Stimulated activated naive CD8-positive, alpha-beta T cell treated with anti-CD3 and anti-CD28 coated beads, Interleukin-15, Interleukin-2, amounts not matched to agents 100 U/mL and 50 U/mL, for 24 hours (primary cell): ENCODE measurements at regions not wholly inside any gene's neighbourhood (a gene's known extent, or its start where the extent isn't known, plus 50 kb on each side); places are given as distances from the start of the nearest gene placed in this dataset.

ENCODE experiments used
- ATAC-seq: fragments of 150-1000 bp; cut with Tn5 transposase; one replicate; pipeline ENCODE4 v1.10.0; 2021
- DNase-seq: peaks from one replicate; pipeline ENCODE4 v3.0.0; 2021

DNA sequence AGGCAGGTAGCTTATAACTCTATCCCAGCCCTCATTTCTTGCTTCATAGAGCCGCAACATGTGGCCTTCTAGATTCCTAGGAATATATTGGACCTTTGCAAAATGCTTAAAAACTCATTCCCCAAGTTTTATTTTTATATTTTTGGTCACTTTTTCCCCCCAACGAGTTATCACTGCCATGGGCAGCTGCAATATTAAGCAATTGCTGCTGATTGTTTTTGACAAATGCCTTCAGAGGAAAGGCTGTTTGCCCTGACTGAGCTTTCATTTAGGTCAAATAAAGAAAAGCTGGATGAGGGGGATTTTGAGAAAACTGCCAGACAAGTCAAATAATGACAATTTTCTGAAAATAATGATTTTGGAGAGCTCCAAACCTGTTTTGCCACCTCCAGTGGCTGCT, 976.9 kb upstream of the MBL2 start:
- DNase-seq, result no peak
- ATAC-seq, result no peak

DNA sequence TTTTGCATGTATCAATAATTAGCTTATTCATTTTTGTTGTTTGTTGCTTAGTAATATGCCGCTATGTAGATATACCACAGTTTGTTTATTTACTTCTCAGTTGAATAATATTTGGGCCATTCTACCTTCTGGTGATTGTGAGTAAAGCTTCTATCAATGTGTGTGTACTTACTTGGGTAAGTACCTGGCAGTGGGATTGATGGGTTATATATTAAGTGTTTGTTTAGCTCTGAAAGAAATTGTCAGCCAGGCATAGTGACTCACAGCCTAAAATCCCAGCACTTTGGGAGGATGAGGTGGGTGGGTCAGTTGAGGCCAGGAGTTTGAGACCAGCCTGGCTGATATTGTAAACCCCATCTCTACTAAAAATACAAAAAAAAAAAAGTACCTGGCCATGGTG, 975.7 kb upstream of the MBL2 start:
- DNase-seq, result no peak
- ATAC-seq, result no peak

DNA sequence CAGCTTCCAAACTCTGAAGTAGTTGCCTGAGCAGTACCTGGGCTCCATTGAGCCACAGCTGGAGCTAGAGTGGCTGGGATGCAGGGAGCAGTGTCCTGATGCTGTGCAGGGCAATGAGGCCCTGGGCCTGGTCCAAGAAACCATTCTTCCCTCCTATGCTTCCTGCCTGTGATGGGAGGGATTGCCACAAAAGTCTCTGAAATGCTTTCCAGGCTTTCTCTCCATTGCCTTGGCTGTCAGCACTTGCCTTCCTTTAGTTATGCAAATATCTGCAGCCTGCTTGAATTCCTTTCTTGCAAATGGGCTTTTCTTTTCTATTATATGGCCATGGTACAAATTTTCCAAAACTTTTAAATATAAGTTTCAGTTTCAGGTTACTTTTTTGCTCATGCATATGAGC, 972.2 kb upstream of the MBL2 start:
- no peak for DNase-seq
- ATAC-seq, result no peak

DNA sequence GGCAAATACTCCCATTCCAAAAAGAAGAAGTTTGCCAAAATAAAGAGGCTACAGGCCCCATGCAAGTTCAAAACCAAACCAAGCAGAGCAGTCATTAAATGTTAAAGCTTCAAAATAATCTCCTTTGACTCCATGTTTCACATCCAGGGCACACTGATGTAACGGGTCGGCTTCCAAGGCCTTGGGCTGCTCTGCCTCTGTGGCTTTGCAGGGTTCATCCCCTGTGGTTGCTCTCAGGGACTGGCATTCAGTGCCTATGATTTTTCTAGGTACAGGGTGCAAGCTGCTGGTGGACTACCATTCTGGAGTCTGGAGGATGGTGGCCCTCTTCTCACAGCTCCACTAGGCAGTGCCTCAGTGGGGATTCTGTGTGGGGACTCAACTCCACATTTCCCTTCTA, 971.6 kb upstream of the MBL2 start:
- DNase-seq (no peak), ATAC-seq (no peak)

DNA sequence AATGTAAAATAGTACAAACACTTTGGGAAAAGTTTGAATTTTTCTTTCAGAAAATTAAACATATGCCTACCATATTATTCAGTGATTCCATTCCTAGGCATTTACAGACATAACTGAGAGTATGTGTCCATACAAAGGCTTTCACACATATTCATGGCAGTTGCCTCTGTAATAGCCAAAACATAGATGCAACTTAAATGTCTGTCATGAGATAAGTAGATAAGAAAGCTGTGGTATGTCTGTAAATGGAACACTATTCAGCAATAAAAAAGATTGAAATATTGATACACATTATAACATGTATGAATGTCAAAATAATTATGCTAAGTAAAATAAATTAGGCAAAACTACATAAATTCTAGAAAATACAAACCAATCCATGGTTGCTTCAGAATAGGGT, 964.5 kb upstream of the MBL2 start:
- DNase-seq, result no peak

DNA sequence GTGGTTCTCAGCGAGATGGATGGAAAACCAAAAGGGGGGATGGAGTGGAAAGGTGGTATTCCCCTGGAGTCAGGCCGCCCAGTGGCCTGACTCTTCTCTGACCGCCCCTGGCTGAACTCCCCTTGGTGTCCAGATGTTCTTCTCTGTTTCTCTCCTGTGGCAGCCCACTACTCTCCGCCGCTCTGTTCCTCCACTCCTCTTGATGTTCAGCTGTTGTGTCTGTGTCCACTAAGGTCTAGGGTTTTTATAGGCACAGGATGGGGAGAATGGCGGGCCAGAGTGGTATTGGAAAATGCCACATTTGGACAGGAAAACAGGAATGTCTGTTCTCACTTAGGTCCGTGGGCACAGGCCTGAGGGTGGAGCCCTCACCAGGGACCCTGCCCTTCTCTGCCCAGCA, 954.3 kb upstream of the MBL2 start:
- no peak for ATAC-seq

More for the DNA sequence above, 964.5 kb upstream of the MBL2 start:
- no peak for ATAC-seq

DNA sequence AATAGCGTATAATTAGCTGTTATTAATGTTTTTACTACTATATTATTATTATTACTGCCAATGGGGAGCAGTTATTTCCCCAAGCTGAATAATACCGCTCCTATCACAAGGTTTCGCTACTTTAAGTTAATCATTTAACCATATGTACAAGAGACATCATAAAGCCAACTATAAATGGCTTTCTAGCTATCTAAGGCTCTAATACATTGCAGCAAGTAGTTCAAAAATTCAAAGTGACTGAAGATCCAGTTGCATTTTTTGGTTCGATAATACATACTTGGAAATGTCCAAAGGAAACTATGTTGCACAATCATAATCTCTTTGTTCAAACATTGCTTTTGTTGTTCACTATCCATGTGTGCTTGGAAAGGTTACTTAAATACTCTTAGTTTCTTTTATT, 952.0 kb upstream of the MBL2 start:
- DNase-seq, result no peak
- no peak for ATAC-seq

More for the DNA sequence above, 954.3 kb upstream of the MBL2 start:
- no peak for DNase-seq

DNA sequence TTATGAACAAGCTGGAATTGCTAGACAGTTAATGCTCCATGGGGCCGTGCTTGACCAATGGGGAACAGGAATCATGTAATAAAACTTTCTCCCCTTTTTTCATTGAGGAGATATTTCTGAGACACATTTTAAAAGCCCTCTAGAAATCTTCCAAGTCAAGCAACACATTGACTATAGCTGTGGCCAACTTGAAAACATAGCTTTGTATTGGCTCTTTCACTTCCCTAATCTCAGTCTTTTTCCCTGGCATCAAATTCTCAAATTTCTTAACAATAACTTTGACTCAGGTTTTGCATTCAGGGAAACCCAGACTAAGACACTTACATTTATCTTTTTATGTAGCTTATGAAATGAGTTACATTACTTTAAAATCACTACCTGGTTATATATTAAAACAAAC, 947.1 kb upstream of the MBL2 start:
- ATAC-seq (no peak), DNase-seq (no peak)

DNA sequence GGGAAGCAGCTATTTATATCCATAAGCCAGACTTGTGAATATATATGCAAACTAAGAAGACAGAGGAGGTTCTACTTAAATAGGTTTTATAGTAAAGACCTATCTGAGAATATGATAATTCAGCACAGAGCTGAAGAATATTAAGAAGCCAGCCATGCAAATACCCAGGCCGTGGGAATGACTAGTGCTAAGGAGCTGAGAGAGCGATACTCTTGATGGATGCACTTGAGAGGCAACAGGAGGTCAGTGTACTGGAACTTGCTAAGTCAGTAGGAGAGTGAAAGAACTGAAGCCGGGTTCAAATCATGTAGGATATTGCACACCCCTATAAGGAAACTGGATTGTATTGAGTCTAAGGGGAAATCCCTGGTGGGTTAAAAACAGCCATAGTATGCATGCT, 943.6 kb upstream of the MBL2 start:
- ATAC-seq (no peak), DNase-seq (no peak)

DNA sequence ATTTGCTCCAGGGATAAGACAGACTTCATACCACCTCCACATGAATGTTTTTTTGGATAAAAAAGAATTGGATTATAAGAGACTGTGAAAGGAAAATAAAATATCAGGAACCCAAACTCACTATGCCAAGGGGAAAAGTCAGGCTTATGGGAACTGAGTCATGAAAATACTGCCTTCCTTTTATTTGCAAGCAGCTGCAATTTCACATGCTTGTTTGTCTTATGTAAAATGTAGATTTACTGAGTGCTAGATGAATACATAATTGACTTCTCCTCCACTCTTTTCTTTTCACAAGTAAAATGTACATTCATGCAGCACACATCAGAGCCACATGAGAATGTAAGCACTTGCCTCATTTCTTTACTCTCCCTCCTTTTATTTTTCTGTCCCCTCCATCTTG, 940.8 kb upstream of the MBL2 start:
- no peak for ATAC-seq
- DNase-seq, result no peak

DNA sequence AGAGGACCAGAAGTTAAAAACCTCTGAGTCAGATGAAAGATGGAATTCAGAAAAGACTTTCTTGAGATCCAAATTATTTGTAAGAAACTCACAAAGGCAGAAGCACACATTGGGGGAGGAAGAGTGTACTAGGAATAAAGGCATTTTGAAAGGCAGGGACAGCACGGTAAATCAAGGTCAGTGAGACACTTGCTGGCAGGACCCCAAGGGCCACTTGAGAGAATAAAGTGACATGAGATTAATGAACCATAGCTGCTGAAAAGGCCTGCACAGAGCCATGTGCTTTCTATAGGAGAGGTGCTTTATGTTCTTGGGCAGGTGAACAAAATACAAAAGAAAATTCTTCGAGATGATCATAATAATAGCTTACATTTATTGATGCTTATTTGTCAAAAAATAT, 929.9 kb upstream of the MBL2 start:
- ATAC-seq (no peak), DNase-seq (no peak)

DNA sequence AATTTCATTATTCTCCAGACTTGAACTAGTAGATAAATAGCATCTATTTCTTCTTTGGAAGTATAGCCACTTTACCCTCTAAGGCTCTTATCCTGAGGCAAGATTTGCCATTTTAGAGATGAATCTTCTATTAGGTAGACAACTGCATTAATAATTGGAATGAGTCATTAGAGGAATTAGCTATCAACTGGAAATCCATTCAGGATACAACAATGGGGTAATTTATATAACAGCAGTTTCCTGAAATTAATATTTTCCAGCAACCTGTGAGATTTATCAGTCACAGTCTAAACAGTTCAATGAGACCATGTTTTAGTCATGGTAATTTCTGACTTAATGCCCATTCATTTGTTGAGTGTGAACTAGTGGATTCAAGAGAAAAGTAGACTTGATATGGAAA, 928.6 kb upstream of the MBL2 start:
- DNase-seq, result no peak
- no peak for ATAC-seq

DNA sequence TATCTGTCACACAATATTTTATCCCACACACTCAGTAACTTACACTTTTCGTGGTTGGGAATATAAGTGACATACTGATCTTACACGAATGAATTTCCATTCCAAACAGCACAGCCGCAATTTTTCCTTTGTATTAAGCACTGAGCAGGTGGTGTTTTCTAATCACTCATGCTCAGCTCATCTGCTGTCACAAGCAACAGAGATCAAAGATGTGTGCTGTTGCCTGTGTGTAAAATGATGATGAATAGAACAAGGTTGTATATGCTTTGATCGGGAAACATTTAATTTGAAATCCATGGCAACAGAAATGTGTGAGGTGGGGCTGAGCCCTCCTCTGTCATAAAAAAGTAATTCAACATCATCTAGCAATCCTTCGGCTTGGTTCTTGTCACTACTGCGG, 927.7 kb upstream of the MBL2 start:
- ATAC-seq (no peak), DNase-seq (no peak)

DNA sequence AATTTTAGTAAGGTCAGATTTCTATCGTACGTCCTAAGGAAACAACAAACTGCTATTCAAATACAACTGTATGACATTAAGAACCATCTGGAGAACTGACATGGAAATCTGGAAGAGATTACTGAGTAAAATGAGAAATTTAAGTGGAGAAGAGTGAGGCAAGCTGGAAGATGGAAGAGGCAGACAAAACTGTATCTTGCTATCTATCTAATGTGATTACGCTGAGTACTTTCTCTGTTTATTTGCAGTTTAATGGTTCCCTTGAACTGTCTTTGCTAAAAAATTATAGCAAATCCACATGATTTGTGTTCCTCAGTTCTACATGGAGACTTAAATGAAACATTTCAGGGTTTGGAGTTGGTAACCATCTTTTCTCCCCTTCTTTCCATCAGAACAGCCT, 927.1 kb upstream of the MBL2 start:
- DNase-seq (no peak), ATAC-seq (no peak)

DNA sequence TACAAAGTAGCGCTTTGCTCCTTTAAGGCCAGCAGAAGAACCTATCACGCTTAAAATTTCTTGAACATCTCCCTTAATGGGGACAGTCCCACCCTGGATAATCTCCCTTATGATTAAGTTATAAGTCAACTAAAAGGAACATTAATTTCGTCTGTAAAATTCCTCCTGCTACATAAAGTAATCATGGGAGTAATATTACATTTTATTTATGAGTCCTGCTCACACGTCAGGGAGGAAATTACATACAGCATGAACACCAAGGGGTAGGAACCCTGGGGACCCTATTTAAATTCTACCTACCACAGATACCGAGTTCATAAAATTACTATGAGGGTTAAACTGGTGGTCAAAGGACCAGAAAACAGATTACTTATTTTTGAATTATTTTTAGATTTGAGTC, 926.6 kb upstream of the MBL2 start:
- ATAC-seq, result no peak
- no peak for DNase-seq

DNA sequence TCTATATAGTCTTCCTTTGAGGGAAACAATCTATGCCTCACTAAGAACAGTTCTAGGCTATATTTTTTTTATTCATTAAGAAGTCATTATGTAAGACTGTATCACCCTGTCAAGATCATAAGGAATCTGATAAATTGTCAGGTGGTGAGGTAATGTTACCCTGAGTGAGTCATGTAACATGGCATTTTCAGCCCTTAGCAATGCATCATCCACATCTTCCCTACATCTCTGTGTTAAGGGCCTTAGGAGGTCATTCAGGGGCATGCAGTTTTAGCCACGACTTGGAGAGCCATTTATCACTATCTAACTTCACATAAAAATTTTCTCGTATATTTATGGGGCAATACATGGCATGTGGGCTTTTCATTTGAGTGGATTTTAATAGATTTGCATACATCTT, 924.5 kb upstream of the MBL2 start:
- DNase-seq (no peak), ATAC-seq (no peak)

DNA sequence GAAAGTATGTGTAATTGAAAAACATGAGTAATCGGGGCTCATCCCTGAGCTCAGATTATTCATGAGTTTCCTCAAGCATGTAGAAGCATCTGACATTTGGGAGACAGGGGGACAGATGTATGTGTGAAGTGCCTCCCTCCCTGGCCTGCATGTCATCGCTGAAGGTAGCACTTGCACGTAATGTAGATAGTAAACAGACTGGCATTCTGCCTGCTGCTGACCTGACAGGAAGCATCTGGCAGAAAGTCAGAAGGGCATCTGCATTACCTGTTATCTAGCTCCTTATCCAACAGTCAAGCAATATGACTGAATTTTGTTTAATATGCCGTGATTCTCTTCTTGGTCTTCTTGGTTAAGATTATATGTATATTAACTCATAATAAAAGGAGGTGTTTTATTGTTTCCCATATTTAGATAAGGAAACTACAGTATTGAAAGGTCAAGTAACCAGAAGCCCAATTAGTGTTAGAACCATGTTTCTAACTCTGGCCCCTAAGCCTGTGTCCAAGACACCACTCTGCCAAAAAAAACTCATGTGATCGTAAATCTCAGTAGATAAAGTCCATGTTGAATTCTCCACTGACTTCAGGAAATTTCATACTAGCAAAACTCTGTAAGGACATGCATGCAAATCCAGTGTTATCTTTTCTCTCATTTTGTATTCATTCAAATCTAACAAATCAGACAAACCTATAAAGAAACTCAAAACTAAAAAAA, 918.1 kb upstream of the MBL2 start:
- no peak for ATAC-seq
- no peak for DNase-seq

DNA sequence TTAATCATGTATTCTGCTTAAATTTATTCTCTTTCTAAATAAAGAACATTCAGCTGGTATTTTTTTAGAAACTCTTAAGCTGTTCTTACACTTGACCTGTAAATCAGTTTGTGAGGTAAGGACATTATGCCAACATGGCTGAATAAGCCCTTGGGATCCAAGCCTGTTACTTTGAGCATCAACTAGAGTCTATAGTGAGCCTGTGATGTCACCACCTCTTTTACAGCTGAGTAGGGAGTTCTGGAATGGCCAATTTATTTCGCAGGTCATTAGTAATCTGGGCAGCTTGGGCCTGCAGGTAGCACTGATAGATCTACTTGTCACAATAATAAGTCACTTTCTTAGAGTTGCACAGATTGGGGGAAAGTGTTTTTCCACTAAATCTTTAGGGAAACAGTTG, 915.2 kb upstream of the MBL2 start:
- ATAC-seq (no peak), DNase-seq (no peak)

DNA sequence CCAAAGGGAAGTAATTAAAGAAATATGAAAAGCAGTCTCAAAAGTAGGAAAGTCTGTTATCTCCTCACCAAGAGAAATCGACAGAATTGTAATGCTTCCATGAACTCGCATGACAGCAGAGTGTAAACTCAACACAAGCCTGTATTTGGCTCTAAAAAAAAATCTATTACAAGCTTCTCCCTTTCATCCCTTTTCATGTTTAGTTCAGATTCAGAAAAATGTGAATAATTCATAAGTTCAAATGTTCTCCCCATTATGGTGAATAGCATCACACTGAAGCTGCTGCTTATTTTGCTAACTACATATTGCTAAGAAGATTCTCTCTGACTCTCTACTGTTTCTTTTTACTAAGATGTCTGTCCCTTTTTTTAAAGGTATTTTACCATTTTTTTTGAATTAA, 910.3 kb upstream of the MBL2 start:
- no peak for ATAC-seq
- DNase-seq, result no peak

DNA sequence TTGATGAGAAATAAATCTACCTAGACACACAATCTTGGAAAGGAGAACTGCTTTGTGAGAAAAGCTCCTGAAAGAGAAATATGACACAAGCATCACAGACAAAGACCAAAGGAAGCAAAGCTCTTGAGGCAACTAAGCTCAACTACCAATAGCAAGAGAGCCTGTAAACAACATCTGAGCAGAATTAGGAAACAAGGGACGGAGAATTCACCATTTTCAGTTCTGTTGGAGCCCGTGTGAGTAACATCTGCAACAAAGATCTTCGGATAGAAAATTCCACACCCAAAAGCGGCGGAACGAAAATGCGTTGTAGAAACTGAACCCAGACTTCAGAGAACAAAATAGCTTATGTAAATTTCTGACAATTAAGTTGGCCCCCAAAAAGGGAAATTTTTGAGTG, 909.9 kb upstream of the MBL2 start:
- DNase-seq, result no peak
- no peak for ATAC-seq

DNA sequence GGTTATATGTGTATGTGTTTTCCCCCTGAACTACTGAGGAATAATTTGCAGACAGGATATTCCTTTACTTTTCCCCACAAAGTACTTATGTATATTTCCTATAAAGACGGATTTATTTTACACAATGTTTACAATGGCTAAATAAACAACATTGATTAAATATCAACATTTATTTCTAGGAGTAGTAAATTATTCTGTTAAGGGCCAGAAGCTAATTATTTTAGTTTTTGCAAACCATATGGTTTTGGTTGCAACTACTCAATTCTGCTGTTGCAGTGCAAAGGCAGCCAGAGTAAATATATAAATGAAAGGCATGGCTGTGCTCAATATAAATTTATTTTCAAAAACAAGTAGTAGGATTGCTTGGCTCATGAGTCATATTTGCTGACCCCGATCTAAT, 907.1 kb upstream of the MBL2 start:
- DNase-seq (no peak), ATAC-seq (no peak)

DNA sequence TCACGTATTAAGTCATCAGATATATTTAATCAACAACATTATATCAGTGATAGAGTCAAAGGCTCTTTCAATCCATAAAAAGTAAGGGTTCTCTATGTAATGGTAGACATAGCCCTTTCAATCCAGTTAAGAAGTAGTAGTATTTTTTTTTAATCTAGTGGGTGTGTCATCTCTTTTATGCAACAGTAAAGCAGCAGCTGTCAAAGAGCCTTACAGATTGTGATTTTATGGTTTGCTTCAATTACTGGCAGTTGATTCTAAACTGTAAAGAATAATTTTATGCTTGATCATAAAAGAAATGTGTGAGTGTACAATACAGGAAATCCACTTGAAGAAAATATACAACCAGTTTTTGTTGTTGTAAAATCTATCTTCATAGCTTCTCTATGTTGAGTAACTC, 902.6 kb upstream of the MBL2 start:
- no peak for ATAC-seq
- DNase-seq, result no peak

DNA sequence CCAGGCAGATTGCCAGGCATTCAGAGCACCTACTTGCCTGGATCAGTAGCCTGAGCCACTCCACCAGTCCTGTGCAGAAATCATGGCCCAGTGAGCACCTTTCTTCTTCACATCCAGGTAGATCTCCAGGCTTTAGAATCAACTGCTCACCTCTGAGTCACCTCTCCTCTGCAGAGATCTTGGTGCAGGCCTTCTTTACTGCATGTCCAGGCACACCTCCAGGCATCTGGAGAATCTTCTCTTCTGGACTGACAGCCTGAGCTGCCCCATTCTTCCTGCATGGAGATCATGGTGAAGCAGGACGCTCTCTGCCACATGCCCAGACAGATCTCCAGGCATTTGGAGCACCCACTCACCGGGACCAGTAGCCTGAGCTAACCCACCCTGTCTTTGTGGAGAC, 894.5 kb upstream of the MBL2 start:
- DNase-seq, result no peak
- no peak for ATAC-seq

DNA sequence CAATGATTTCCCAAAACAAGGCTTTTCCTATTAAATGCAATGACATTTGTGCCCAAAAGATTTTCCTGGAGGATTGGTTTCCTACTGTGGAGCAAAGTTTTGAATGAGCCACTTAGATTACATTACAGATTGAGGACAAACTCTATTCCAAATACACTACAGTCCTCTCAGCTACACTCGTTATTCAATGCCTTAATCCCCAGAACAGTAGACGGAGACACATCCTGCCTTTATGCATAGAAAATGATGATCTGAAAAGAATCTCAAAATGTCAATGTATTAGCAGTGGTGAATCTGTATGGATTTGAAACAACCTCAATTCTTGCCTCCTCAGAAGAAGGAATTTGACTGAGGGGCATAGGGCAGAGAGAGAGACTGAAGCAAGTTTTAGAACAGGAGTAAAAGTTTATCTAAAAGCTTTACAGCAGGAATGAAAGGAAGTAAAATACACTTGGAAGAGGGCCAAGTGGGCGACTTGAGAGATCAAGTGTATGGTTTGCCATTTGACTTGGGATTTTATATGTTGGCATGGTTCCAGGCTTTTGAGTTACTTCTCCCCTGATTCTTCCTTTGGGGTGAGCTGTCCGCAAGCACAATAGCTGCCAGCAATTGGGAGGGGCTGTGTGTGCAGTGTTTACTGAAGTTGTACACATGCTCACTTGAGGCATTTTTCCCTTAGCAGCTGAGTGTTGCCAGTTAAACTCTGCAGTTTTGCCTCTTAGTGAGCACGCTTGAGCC, 891.9 kb upstream of the MBL2 start:
- ATAC-seq, result no peak
- no peak for DNase-seq
